ENCODE measurements at regions not wholly inside any gene's neighbourhood (a gene's known extent, or its start where the extent isn't known, plus 50 kb on each side); places are given as distances from the start of the nearest gene placed in this dataset.

- no peaks in the 10 kb centered on the region for H3K36me3 ChIP-seq
- DNase-seq = no peak
- TF ChIP-seq POLR2A (IDR thresholded peaks at IDR 0.05) (no peak), CTCF (IDR thresholded peaks at IDR 0.05) (no peak)
- peaks cover 0 to 17% of the 10 kb centered on the region in 2 donors for H3K4me1 ChIP-seq
- H3K4me3 ChIP-seq (replicated peaks in 1 of 3) = no peak overlapping the region
- no peaks in the 10 kb centered on the region for H3K27me3 ChIP-seq
- intact Hi-C loops (cut with DNase I) = no loop called here
- WGBS, 2 donors = 90 to 92% methylated on average over 2 of the region's 2 CpGs
- H3K27ac ChIP-seq = peak overlapping the region in 1 of 3 donors; percentile 43
- H3K9me3 ChIP-seq = no peaks in the 10 kb centered on the region
These were observed 367.8 kb upstream of the ZMIZ1 start for GRCh38 chr10:78700816-78701520.

GRCh38 chr10:78702186-78702585 lies 366.6 kb upstream of the ZMIZ1 start:
- Histone ChIP-seq H3K4me3 (replicated peaks in 1 of 3) (no peak overlapping the region), H3K27ac (no peak overlapping the region), H3K27me3 (no peaks in the 10 kb centered on the region), H3K9me3 (no peaks in the 10 kb centered on the region), H3K36me3 (no peaks in the 10 kb centered on the region), H3K4me1 (peaks cover 0 to 17% of the 10 kb centered on the region in 2 donors)
- no peak for DNase-seq
- intact Hi-C loops (cut with DNase I) = no loop called here
- TF ChIP-seq CTCF (IDR thresholded peaks at IDR 0.05) = no peak
- no peak for TF ChIP-seq POLR2A (IDR thresholded peaks at IDR 0.05)
- 96 to 97% methylated on average over 8 of the region's 8 CpGs for WGBS, 2 donors

GRCh38 chr10:78702876-78703275 lies 365.9 kb upstream of the ZMIZ1 start:
- Histone ChIP-seq H3K4me3 (replicated peaks in 1 of 3) (no peak overlapping the region), H3K4me1 (peaks cover 0 to 17% of the 10 kb centered on the region in 2 donors), H3K9me3 (no peaks in the 10 kb centered on the region), H3K27ac (no peak overlapping the region), H3K27me3 (no peaks in the 10 kb centered on the region), H3K36me3 (no peaks in the 10 kb centered on the region)
- intact Hi-C loops (cut with DNase I) = no loop called here
- DNase-seq = no peak
- TF ChIP-seq POLR2A (IDR thresholded peaks at IDR 0.05) (no peak), CTCF (IDR thresholded peaks at IDR 0.05) (no peak)
- WGBS, 2 donors = 69 to 92% methylated on average over 6 of the region's 6 CpGs

GRCh38 chr10:78703593-78703992 lies 365.2 kb upstream of the ZMIZ1 start:
- TF ChIP-seq CTCF (IDR thresholded peaks at IDR 0.05) = no peak
- no peak for TF ChIP-seq POLR2A (IDR thresholded peaks at IDR 0.05)
- H3K27ac ChIP-seq = no peak overlapping the region
- 73 to 76% methylated on average over 6 of the region's 6 CpGs for WGBS, 2 donors
- intact Hi-C loops (cut with DNase I) = no loop called here
- H3K9me3 ChIP-seq = no peaks in the 10 kb centered on the region
- no peaks in the 10 kb centered on the region for H3K27me3 ChIP-seq
- H3K4me3 ChIP-seq (replicated peaks in 1 of 3) = no peak overlapping the region
- no peaks in the 10 kb centered on the region for H3K36me3 ChIP-seq
- peaks cover 0 to 17% of the 10 kb centered on the region in 2 donors for H3K4me1 ChIP-seq
- no peak for DNase-seq

- H3K4me1 ChIP-seq = no peaks in the 10 kb centered on the region
- H3K27ac ChIP-seq = no peak overlapping the region
- WGBS, 2 donors = 96 to 100% methylated on average over 2 of the region's 2 CpGs
- H3K27me3 ChIP-seq = no peaks in the 10 kb centered on the region
- DNase-seq = no peak
- H3K4me3 ChIP-seq (replicated peaks in 1 of 3) = no peak overlapping the region
- H3K9me3 ChIP-seq = no peaks in the 10 kb centered on the region
- no peak for TF ChIP-seq CTCF (IDR thresholded peaks at IDR 0.05)
- TF ChIP-seq POLR2A (IDR thresholded peaks at IDR 0.05) = no peak
- no peaks in the 10 kb centered on the region for H3K36me3 ChIP-seq
- intact Hi-C loops (cut with DNase I) = no loop called here
These were observed 362.5 kb upstream of the ZMIZ1 start for GRCh38 chr10:78706256-78706655.

All from thyroid gland (tissue), 4 donors.